NCI-H82 (cell line): ENCODE measurements at regions not wholly inside any gene's neighbourhood (a gene's known extent, or its start where the extent isn't known, plus 50 kb on each side); places are given as distances from the start of the nearest gene placed in this dataset.
"Not testable (repeated sequence)": the region's sequence is repeated elsewhere in the genome, so short reads cannot be mapped to it uniquely, and the experiment has no call there.

Experiments used
- DNase-seq: peaks from one replicate; lab custom pipeline; 2025; lab: John Stamatoyannopoulos, UW

DNA sequence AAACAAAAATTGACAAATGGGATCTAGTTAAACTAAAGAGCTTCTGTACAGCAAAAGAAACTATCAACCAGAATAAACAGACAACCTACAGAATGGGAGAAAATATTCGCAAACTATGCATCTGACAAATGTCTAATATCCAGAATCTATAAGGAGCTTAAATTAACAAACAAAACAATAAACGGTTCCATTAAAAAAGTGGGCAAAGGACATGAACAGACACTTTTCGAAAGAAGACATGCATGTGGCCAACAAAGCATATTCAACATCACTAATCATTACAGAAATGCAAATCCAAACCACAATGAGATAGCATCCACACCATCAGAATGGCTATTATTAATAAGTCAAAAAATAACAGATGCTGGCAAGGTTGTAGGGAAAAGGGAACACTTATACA is 50.5 kb upstream of the MED13L start:
- DNase-seq, result not testable (repeated sequence)

DNA sequence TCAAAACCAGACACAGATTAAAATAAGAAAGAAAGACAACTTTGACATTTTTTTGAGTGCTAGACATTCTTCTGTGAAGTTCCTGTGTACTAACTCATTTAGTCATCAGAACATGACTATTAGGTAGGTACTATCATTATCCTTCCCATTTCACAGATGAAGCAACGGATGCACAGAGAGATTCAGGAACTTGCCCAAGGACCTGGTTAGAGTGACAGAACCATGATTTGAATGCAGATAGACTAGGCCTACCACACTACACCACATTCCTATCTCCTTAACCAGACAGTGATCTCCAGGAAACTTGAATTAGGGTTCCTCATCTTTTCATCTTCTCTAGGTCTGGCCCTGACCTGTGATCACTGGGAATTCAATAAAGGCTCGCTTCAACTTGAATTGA is 54.4 kb upstream of the MED13L start:
- no peak for DNase-seq

DNA sequence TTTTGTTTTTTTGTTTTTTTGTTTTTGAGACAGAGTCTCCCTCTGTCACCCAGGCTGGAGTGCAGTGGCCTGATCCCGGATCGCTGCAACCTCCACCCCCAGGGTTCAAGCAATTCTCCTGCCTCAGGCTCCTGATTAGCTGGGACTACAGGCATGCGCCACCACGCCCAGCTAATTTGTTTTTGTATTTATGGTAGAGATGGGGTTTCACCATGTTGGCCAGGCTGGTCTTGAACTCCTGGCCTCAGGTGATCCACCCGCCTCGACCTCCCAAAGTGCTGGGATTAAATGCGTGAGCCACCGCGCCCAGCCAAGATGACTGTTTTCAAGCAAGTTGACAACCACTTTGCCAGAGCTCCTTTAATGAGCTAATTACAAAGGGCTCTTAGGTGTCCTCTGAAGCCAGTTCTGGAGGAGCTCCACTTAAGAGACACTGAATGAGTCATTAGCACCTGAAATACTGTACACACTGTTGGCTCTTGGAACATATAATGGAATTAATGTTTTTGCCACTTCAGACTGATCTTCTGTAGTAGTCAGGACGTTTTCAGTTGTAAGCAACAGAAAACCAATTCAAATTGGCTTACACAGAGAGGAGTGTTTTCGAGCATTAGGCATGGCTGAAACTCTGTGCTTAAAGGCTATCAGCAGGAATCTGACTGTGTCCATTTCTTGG is 55.4 kb upstream of the MED13L start:
- peak; percentile 31 for DNase-seq

DNA sequence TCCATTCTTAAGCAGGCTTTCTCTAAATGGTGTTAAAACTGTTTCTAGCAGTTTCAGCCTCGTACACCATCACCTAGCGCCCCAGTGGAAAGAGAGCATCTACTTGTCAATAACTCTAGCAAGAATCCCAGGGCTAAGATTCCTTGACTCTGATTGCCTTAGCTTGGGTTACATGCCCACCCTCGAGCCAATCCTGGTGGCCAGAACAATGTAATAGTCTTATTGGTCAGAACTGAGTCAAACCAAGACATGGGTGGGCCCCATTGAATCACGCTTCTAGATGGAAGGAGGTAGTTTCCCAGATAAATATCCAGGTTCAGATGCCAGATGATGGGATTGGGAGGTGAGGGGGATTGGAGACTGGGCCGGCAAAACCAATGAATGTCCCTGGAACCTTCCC is 55.9 kb upstream of the MED13L start:
- no peak for DNase-seq

DNA sequence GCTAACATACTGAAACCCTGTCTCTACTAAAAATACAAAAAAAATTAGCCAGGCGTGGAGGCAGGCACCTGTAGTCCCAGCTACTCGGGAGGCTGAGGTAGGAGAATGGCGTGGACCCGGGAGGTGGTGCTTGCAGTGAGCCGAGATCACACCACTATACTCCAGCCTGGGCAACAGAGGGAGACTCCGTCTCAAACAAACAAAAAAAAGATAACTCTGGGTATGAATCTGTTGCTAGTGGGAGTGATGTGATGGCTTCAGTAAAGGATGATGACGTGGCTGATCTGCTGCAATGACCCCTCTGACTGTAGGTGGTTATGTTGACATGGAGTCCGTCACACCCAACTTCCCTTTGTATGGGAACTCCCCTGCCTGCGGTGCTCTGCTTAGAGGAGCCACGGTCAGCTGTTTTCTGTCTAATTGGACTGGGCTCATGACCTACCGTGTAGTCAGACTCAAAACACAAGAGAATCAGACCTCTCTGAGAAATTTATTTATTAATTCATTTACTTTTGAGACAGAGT is 59.1 kb upstream of the MED13L start:
- no peak for DNase-seq

DNA sequence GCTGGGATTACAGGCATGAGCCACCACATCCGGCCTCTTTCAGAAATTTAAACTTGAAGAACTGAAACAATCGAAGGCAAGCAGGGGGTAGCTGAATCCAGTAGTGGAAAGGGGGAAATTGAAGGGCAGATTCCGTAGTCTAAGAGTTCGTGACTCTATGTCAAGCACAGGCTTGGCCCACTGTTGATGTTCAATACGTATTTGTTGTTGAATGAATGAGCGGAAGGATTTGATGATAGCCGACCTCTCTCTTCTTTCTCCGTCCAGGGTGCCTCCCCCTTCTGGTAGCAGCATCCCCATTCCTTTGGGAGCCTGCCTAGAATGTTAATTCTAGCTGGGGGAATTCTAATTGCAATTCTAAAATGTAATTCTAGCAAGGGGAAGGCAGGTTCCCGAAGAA is 59.8 kb upstream of the MED13L start:
- no peak for DNase-seq

DNA sequence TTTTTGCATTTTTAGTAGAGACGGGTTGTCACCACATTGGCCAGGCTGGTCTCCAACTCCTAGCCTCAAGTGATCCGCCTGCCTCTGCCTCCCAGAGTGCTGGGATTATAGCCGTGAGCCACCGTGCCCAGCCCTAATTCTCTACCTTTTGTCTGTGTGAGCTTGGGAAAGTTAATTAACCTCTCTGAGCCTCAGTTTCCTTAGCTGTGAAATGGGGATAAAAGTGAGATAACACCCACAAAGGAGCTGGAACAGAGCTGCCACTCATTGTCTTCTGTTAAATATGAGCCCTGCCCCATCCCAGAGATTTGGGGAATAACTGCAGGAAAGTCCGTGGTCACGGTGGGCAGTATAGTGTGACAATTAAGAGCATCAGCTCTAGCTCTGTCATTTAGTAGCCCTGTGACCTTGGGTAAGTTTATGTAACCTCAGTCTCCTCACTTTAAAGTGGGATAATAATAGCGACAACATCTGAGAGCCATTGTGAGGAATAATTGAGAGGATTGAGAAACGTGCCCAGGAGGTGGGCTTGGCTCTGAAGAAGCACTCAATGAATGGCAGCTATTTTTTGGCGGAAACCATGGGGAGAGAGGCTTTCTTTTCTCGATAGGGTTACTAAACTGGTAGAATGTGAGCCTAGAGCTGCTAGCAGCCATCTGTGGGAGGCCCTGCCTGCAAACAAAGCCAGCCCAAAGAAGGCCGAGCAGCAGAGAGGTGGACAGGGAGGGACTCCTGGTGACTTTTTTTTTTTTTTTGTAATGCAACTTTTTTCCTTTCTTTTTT is 60.8 kb upstream of the MED13L start:
- no peak for DNase-seq

DNA sequence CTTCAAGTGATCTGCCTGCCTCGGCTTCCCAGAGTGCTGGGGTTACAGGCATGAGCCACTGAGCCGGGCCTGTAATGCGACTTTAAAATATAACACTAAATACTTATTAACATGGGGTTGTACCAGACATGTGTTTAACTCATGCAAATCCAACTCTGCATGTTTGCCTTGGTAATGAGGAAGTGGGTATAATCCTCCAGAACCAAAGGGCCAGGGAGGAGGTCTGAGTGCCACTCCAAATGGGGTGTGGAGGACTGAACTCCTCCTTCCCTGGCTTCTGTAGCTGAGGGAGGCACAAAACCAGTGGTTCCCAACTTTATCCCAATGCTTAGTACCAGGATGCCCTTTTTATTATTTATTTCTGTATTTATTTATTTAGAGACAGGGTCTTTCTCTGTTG is 61.6 kb upstream of the MED13L start:
- no peak for DNase-seq

DNA sequence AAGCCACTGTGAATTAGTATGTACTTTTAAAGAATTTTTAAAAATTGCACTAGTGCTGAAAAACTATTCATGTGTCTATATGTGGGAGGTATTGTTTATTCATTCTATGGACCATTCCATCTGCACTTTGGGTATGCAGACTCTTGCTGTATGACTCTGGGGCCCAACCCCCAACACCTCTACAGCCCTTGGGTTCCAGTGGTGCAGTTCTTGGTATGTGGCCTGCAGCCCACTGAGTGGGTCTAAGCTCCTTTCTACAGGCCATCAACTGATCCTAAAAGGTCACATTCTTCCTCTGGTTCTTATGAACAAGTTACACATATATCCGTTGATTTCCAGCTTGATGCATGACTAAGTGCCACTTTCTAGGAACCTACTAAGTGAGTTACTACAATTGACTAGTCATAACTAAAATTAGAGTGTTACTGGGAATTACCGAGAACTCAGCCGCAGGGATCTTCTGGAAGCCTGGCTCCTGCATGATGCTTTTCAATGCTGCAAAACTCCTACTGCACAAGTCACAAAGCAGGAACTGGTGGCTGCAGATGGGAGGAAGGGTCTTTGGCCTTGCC is 62.4 kb upstream of the MED13L start:
- no peak for DNase-seq

DNA sequence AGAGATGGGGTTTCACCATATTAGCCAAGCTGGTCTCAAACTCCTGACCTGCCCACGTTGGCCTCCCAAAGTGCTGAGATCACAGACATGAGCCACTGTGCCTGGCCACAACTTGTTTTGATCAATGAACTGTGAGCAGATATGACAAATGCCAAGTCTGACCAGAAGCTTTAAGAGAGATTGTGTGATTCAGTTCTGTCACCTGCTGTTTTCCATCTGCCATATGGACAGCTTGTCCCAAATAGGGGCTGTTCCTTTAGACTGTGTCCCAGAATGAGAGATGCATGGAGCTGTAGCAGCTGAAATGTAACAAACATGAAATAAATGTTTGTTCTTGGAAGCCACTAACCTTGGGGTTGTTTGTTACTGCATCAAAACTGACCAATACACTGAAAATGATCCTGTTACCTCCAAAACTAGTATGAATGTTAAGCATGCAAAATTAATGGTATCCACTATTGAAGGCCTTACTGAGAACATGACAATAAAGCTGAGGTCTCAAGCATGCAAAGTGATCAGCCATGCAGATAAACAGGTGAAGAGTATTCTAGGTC is 65.9 kb upstream of the MED13L start:
- DNase-seq, result no peak

DNA sequence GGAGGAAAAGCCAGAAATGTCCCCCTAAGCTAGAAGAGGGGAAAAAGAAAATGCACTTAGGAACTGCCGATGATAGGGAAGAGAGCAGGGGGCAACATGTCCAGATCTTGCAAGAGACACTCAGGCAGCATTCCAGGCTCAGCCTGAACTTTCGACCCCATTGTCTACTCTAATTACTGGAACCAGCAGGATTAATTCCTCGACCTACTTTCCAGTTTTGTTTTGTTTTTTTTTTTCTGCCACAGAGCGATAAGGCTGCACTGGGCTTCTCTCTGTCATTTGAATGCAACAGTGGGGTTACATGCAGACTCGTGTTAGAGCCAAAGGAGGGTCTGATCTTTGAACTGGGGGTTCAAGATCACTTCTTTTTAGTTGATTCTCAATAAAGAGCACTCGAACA is 68.7 kb upstream of the MED13L start:
- DNase-seq, result peak; percentile 48

DNA sequence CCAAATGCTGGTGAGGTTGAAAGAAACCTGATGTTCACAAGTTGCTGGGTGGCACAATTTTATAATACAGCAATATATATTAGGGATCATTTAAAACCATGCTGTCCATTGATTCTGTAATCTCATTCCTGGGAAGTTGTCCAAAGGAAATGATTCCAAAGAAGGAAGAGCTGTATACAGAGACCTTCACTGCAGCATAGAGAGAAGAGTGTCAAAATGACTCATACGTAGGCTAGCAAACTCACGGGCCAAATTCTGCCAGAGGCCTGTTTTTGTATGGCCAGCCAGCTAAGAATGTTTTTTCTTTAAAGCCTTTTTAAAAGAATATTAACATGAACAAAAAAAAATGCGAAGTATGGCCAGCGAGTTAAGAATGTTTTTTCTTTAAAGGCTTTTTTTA is 69.2 kb upstream of the MED13L start:
- no peak for DNase-seq

DNA sequence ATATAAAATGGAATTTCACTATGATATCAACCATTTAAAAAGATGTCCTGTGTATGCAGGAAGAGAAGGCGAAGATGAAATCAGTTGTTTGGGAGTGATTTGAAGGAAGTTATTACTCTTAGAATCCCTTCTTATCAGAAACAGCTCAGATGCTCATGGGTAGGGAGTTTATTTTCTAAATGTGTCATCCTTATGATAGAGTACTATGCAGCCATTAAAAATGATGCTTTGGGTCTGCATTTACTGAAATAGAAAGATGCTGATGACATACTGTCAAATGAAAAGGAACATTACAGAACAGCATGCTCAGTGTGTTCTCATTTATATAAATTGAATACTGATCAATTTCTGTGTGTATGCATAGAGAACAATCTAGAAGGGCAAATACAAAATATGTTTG is 69.8 kb upstream of the MED13L start:
- DNase-seq, result no peak

DNA sequence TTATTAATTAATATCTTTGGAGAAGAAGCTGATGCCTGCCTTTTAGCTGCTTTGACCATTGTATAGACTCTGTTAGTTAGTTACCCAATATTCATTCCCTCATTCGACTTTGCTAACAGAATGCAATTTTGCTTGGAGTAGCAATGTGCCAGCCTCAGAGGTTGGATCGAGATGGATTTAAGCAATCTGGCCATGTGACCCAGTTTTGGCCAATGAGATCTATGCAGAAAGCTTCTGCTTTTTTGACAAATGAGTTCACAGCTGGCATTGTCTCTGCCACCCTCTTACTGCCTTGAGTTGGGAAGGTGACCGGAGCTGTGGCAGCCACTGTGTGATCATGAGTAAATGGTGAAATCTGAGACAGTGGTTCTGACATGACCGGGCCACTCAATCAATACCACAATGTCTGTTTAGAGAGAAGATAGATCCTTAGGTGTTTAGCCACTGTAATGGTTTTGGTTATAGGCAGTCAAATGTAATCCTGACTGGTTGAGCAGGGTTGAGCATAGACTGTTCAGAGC is 74.9 kb upstream of the MED13L start:
- DNase-seq, result no peak

DNA sequence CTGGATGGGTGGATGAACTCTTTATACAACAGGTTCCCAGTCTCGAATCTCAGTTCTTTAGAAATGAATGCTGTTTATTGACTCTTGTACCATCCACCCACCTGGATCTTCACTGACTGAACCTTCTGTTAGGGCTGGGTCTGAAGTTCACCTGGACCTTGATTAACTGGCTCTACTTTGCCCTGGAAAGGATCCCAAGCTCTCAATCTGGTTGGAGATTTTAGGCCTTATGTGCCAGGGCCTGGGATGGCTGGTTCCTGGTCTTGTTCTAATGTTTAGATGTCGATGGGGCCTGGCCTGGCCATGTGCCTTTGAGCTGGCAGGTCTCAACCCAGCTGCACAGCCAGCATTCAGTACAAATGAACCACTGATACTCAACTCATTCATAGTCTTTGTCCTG is 76.5 kb upstream of the MED13L start:
- DNase-seq, result no peak

DNA sequence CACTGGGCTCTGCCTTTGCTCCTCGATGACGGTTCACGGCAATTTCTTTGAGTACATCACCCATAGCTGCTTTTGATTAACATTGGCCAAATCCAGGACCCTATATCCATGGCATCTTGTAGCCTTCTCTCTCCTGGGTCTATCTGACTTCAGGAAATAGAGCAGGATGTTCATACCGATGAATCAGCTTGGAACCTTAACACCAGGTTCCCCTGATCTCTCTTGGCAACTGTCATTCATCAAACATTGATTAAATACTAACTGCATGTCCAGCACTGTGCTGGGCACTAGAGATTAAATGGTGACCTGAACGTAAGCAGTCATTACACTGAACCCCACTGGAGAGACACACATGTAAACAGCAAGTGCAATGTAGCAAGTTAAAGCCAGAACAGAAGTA is 77.0 kb upstream of the MED13L start:
- DNase-seq, result no peak

DNA sequence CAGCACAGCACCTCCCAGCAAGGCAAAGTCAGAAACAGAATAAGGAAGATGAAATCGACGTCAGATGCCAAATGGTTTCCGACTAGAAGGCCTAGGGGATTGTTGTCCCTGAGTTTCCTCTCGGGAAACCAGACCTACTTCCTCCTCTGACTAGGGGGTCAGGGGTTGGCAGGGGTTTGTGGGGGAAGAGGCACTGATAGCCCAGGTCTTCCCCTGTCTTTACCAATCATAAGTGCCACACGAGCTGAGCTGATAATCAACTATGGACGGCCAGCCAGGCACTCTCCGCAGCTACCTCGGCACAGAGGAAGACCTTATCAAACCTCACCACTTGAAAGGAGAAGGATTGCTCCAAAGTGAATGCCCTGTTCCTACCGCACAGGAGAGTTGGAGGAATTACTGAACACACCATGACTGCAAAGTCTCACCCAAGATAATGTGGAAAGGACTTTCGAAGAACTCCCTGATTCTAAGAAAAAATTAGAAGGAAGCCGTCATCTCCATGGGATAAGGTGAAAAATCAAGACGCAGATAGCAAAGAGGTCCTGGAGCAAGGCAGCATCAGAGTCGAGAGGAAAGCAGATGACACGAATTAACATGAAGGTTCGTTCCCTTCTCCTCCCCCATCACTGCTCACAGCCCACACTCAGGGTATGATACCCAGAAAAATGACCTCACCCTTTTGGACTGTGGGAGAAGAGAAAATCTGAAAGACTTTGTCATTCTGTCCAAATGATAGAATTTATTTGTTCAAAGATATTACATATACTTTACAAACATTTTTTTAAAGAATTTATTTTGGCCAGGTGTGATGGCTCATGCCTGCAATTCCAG is 77.7 kb upstream of the MED13L start:
- no peak for DNase-seq

DNA sequence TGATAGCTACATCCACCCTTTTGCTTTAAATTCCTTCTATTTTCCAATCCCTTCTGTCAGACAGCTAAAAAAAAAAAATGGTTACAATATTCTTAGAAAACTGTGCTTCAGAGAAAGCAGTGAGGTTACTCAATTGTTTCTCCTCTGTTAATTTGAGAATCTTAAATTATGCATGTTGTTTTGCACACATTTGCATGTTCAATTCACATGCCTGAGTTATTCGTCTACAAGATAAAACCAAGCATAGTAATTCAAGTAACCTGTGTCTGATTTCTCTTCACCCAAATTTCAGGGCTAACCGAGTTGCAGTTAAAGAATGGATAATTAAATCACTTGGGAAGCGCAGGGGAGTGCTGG is 81.0 kb upstream of the MED13L start:
- DNase-seq, result no peak

DNA sequence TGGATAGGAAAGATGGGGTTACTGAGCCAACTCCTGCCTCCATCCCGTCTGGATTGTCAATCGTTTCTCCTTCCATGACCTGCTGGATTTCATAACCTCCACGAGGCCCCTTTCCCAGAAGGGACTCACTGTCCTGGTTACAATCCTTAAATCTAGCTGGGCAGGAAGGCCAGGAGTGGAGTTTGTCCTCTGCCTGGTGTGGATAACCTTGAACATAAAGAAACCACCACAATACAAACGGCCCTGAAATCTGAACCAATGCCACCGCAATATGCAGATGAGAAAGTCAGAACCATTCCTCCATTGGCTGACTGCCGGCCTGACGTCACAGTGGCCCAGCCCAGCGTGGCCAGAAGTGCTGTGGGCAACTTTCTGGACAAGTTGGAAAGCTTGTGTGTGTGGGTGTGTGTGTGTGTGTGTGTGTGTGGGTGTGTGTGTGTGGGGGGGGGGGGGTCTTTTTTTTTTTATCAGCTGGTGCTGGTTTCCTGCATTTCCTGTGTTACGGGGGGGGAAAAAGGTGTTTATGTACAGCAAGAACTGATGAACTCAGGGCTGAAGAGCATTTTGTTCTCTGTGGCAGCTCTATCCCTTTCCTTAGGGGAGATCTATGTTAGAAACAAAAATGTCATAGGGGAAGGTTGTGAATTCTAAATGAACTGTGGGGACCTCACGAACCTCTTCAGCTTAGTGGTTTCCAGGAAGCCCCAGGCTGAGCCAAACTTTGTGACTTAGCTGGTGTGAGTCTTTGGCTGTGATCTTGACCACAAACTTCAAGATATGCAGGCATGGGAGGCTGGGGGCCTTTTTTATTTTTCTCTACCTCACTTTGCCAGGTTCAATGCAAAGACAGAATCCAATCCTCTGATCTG is 81.6 kb upstream of the MED13L start:
- DNase-seq, result peak; percentile 92

DNA sequence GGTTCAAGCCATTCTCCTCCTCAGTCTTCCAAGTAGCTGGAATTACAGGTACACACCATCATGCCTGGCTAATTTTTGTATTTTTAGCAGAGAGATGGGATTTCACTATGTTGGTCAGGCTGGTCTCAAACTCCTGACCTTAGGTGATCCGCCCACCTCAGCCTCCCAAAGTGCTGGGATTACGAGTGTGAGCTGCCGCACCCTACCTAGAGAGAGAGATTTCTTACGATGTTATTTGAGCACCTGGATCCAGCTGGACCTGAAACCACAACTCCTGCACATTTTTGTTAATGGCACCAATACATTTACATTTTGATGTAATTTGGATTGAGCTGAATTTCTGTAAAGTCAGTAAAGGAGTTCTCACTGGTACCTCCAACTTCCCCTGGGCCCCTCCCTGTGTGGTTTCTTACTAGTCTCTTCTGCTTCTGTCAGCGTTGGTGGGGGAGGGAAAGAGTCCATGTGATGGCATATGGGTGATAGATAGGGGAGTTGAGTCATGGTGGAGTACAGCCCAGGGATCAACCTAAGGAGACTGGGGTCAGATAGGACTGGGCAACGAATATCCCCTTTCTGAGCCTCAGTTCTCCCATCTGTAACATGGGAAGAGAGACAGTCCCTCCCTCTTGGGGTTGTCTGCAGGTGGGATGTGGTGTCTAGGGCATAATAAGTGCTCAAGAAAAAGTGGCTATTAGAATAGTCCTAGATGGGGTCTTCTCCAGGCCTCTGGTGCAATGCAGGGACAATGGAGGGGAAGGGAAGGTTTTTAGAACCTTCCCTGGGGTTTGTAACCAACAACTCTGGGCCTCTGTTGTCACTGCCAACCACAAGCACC is 83.3 kb upstream of the MED13L start:
- no peak for DNase-seq
